ENCODE measurements at regions not wholly inside any gene's neighbourhood (a gene's known extent, or its start where the extent isn't known, plus 50 kb on each side); places are given as distances from the start of the nearest gene placed in this dataset.

DNA sequence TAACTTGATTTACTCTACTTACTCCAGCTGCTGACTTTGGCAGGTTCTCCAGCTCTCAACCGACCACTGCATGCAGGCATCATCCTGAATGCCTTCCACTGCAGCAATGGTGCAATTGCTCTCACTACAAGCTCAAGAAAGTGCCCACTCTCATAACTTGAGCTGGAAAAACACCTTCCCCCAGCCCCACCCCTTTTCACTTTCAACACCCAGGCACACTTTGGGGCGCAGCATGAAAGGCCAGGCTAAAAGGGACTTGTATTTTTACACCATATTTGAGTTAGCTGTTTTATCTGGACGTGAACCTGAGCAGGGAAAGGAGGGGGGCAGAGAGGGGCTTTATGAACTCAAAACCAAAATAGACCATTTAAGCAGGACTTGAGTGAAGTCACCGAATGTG is 274.5 kb downstream of the RAB28 start:
- TF ChIP-seq, protein P1, sequence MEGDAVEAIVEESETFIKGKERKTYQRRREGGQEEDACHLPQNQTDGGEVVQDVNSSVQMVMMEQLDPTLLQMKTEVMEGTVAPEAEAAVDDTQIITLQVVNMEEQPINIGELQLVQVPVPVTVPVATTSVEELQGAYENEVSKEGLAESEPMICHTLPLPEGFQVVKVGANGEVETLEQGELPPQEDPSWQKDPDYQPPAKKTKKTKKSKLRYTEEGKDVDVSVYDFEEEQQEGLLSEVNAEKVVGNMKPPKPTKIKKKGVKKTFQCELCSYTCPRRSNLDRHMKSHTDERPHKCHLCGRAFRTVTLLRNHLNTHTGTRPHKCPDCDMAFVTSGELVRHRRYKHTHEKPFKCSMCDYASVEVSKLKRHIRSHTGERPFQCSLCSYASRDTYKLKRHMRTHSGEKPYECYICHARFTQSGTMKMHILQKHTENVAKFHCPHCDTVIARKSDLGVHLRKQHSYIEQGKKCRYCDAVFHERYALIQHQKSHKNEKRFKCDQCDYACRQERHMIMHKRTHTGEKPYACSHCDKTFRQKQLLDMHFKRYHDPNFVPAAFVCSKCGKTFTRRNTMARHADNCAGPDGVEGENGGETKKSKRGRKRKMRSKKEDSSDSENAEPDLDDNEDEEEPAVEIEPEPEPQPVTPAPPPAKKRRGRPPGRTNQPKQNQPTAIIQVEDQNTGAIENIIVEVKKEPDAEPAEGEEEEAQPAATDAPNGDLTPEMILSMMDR (conservative IDR thresholded peaks at IDR 0.05; ENCODE audit: low read depth, low read length): no peak
- no peak for TF ChIP-seq EZH2phosphoT487 (IDR thresholded peaks at IDR 0.05; ENCODE audit: borderline replicate concordance, low read length)

Measured in PC-3 (cell line).